GM13977 (cell line): ENCODE measurements at regions not wholly inside any gene's neighbourhood (a gene's known extent, or its start where the extent isn't known, plus 50 kb on each side); places are given as distances from the start of the nearest gene placed in this dataset.

Experiments
- DNase-seq: peaks from one replicate; pipeline ENCODE4 v3.0.0; 2012; ENCODE audit warnings: low spot score
- CTCF ChIP-seq: IDR thresholded peaks from 2 replicates; pipeline ENCODE4 v1.5.1; 2012; ENCODE audit warnings: mild to moderate bottlenecking, control low read depth; ENCODE audit not compliant: insufficient read depth; ENCODE audit errors: extremely low read depth, missing control alignments
- in situ Hi-C: fragments of 300-500 bp; cut with MboI; formaldehyde crosslinking; loops from one replicate; pipeline ENCODE4 v1.12.0; 2022; ENCODE audit warnings: low sequenced_read_pairs, low pct_unique_long_range_greater_than_20kb, mixed read lengths, inconsistent platforms; ENCODE audit not compliant: unreplicated experiment

- in situ Hi-C loops, result no loop called here
- no peak for TF ChIP-seq CTCF
- no peak for DNase-seq
These were observed 451.1 kb downstream of the TUSC1 start for GRCh38 chr9:25226901-25227686.

DNA sequence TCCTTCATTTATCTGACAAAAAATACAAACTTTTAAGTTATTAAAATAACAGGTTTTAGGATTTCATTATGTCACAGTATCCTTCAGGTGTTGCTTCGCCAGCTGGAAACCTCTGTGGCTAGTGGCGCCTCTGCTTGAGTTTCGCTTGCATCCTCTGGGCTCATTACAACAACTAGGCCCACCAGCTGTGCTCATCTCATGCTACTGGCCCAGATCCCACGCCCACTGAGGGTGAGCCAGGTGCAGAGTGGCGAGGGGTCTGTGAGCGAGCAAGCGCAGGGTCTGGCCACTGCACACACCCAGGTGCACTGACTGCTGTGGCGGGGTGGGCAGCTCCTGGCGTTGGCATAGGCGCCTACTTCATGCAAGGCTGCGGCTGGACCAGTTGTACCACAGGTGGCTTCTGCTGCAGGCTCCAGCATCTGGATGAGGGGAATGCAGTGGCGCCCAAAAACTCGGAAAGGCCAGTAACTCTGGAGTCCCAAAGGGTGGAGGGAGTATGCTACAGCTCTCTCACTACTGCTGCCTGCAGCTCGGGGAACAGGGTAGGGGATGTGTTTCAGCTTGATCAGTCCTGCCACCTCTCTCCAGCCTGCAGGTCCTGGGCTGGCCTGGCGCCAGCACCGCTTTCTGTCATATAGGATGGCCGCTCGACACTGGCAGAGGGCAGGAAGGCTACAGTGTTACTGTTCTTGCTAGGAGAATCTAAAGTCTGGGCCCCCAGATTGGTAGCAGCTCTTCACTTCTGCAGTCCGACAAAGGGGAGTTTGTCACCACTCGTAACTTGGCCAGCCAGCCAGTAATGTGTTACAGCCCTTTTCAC, 452.1 kb downstream of the TUSC1 start:
- DNase-seq, result no peak
- in situ Hi-C loops, result no loop called here
- no peak for TF ChIP-seq CTCF

DNA sequence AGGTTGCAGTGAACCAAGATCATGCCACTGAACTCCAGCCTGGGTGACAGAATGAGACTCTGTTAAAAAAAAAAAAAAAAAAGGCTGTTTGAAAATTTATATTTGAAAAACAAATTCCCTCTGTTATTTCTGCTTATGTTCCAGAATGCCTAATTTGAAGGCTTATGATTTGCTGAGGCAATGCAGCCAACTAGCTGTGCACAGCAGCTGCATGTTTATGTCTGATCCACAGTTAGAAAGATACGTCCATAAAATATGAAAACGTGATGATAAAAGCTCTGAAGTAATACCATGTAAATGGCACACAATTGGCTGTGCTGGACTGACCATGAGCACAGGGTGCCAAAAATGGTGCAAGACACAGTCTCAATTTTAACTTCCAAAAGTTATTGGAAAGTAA, 453.2 kb downstream of the TUSC1 start:
- no peak for DNase-seq

DNA sequence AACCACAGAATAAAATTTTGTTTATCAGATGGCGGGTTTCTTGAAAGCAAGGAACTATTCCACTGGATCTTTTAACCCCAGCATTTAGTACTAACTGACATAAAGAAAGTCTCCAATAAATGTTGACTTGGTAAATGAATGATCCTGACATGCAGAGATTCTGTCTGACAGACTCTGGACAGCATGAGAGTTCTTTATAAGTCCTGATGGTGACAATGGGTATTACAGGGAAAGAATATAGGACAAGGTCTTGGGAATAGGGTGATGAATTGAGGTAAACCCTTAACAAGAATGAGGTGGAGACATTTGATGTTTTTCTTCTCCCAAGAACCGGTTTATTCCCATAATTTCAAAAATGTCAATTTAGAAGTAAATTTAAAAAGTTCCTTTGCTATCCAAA, 453.9 kb downstream of the TUSC1 start:
- in situ Hi-C loops, result no loop called here
- no peak for DNase-seq
- no peak for TF ChIP-seq CTCF

More for the DNA sequence above, 453.2 kb downstream of the TUSC1 start:
- in situ Hi-C loops, result no loop called here
- TF ChIP-seq CTCF, result no peak

GRCh38 chr9:25212361-25212760, 465.9 kb downstream of the TUSC1 start:
- DNase-seq, result no peak
- TF ChIP-seq CTCF, result no peak
- in situ Hi-C loops, result no loop called here

DNA sequence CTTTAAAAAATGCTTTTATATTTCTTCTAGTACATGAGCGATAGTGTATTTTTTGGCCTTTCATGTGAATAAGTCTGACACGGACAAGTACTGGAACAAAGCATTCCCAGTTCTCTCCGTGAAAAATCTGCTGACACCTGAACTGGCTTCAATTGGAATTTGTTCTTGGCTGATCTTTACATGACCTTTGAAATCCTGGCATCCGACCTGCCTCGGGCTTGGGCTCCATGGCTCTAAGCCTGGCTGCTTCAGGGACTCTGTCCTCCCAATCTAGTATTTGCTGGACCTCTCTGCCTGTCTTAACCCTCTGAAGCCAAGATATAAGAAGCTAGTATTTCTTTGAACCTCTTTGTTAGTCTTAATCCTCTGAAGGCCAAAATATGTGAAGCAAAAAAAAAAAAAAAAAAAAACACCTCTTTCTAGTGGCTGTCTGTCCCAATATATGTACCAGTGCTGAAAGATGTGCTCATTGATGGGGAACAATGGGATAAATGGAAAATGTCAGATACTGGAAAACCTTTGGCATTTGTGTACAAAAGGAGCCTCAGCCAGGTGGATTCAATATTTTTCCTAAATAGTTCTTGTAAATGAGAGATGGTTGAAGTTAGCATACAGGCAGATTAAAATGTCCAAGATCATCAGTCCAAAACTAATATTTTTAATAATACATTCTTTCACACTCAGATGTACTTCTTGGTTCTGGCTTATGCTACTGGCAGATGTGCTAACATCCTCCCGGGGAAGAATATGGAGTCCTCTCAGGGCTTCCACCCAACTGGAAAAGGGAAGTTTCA, 470.6 kb downstream of the TUSC1 start:
- in situ Hi-C loops, result no loop called here
- DNase-seq, result no peak
- TF ChIP-seq CTCF, result no peak
